HG02885 (cell line): ENCODE measurements at regions not wholly inside any gene's neighbourhood (a gene's known extent, or its start where the extent isn't known, plus 50 kb on each side); places are given as distances from the start of the nearest gene placed in this dataset.
"Not testable (repeated sequence)": the region's sequence is repeated elsewhere in the genome, so short reads cannot be mapped to it uniquely, and the experiment has no call there.

Source experiments
- ATAC-seq: cut with Tn5 transposase; IDR thresholded peaks from one replicate; pipeline ENCODE4 v1.9.1; 2021; ENCODE audit warnings: mild to moderate bottlenecking; ENCODE audit not compliant: unreplicated experiment, poor library complexity

- ATAC-seq = no peak
These were observed 229.7 kb upstream of the MOCS1 start for GRCh38 chr6:40163924-40164323.

- ATAC-seq = no peak
These were observed 227.8 kb upstream of the MOCS1 start for GRCh38 chr6:40162074-40162473.

- no peak for ATAC-seq
These were observed 226.6 kb upstream of the MOCS1 start for GRCh38 chr6:40160826-40161225.

DNA sequence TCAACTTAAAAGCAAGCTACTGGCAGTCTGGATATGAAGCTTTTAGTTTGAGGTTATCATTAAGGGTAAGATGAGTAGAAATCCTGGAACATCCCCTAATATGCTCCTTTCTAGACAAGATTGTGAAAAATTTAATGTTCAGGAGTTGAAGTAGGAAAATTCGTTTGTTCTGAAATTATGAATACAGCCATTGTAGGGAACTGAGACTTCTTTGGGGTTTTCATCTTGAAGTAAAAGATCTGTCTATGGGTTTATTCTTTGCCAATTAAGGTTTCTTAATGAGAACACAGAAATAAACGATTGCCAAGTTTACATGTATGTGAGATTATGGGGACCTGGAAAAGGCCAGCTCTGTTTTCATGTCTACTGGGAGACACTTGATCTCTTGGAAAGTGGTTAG is 225.6 kb upstream of the MOCS1 start:
- no peak for ATAC-seq

DNA sequence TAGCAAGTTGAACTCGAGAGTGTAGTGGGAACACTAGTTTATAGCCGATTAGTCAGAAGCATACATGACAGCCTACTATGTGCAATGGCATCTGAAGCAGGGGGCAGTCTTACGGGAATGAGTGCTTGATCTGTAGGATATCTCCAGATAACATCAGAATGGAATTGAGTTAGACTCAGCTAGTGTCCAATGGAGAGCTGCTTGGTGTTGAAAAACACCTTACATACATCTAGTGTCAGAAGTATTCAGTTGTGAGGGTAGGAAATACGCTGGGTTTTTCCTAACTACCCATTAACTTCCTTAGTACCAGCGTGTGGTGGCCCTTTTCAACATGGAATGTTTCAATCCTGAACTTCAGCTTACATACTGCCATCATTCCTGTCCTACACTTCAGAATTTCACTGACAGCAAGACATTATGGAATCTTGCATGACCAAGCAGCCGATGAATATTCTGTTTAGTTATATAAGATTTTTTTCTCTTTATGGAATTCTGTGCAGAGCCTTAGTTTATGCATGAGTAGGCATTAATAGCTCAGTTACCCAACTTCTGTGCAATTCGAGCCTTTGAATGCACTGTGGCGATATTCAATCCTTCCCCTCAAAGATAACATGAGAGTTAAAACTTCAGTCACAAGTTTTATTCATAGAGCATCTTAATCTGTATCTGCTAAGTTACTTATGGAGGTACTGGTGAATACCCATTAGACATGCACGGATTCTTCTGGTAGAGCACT is 218.6 kb upstream of the MOCS1 start:
- no peak for ATAC-seq

- no peak for ATAC-seq
These were observed 217.9 kb upstream of the MOCS1 start for GRCh38 chr6:40152196-40152595.

DNA sequence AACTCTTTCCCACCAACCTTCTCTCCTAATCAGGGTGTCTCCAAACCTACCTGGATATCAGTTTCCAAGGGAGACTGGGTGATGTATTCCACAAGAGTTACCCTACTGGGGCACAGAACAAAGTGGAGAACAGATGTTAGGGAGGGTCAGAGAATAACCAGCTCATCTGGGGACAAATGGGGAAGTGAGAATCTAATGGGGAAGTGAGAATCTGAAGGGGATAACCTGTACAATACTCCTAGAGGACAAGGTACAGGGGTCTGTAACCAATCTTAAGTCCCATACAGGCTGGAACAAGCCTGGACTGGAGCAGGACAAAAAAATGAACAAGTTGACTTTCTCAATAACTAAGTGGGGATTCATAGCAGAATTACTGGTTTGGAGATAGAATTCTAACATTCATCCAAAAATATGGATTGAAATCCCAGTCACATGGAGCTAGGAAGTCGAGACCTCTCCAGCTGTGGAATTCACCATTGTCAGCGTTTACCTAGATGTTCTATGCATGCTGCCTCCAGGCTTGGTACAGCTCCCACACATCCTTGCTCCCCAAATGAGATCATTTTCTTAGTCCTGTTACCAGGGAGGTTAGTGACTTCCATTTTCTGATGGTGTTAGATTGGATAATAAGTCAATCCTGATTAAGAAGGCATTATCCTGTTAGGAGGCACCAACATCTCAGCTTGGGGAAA is 214.8 kb upstream of the MOCS1 start:
- ATAC-seq = peak; percentile 100

DNA sequence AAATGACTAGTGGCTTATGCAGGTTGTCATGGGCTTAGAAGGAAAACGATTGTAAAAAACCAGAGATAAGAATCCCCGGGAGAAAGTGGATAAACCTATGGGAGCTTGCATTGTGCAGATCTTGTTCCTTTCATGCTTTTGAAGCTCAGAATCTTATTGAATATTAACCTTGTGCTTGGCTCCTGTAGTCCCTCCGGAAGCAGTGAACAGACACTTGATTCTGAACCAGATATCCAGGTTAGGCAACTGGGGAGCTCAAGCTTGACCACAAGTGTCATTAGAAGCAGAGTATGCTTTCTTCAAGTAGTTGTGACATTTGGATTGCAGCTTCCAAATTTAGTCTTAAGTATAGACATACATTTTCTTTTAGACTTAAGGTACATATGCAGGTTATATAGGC is 212.6 kb upstream of the MOCS1 start:
- ATAC-seq = no peak

DNA sequence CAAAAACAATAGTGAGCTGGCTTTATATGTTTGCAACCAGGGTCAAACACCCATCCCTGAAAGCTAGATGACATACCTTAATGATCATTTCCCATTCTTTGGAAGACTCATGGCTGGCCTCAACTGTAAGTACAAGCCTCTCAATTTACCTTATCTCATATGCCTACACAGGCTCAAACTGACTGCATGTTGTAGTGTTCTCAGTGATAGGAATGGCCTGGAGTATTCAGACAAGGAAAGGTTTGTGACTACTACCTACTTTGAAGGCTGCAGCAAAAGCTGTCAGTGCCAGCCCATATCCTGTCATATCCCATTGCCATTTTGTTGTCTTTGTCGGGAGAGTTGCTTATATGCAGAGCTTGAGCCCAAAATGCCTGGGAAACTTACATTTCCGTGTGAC is 205.2 kb upstream of the MOCS1 start:
- ATAC-seq = no peak

DNA sequence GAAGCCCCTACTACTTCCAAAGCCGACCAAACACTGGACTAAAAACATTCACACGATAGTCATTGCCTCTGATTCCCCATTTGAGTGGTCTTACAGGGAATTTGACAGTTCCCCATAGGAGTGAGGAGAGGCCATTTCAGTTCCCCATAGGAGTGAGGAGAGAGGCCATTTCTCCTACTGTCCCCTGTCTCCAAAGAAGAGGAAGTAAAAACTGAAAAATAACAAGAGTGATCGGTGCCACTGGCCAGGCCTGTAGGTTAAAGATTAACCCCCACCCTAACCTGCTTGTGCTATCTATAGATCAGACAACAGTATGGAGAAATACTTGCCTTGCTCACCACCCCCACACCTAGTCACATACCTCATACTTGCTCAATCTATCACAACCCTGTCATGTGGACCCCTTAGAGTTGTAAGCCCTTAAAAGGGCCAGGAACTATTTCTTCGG is 204.0 kb upstream of the MOCS1 start:
- ATAC-seq = no peak

DNA sequence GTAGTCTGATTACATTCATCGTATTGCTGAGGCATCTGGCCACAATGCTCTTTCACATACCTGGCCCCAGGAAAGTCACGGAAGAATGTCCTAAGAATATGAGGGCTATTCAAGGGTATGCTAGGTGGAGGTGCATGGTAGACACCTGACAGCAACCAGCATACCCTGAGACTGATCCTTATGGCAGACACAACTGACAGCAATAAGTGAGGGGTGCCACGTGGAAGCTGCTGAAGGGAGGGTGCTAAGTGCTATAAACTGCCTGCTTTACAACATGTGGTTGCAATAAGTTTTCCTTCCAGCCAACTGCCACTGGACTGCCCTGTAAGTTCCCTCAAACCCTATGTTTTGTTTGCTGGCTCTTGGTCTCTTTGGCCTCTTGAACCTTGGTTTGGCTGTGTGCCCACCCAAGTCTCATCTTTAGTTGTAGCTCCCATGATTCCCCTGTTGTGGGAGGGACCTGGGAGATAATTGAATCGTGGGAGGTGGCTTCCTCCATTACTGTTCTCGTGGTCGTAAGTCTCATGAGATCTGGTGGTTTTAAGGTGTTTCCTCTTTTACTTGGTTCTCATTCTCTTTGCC is 201.3 kb upstream of the MOCS1 start:
- no peak for ATAC-seq

DNA sequence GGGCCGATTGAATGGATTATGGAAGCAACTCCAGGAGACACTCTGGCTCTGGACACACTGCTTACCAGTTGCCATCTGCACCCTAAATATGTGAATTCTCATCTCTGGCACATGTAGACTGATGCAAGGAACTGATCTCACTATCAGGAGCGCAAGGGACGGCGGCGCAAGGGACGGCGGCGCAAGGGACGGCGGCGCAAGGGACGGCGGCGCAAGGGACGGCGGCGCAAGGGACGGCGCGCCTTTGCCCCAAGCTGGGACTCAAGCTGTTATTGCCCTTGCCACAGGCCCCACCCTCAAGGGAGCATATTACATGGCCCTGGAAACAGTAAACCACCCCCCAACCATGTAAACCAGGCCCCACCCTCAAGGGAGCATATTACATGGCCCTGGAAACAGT is 199.7 kb upstream of the MOCS1 start:
- not testable (repeated sequence) for ATAC-seq

- no peak for ATAC-seq
These were observed 197.4 kb upstream of the MOCS1 start for GRCh38 chr6:40131675-40132074.

DNA sequence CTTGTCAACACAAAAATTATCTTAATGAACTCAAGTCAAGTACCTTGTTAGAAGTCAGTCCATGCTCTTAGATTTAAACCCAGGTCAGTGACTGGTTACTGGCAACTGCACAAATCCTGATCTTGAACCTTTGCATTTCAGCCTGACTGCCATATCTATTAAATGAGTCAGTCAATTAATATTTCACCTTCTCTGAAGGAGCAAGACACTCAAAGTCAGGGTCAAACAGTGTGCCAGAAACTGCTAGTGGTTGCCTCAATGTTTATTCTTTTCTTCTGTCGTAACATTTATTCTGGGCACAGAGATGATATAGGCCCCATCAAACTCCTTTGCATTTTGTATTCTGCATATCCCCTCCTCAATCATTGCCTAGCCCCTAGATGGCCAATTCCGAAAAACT is 193.9 kb upstream of the MOCS1 start:
- ATAC-seq = no peak

GRCh38 chr6:40125680-40126394 is 191.6 kb upstream of the MOCS1 start:
- ATAC-seq = no peak

DNA sequence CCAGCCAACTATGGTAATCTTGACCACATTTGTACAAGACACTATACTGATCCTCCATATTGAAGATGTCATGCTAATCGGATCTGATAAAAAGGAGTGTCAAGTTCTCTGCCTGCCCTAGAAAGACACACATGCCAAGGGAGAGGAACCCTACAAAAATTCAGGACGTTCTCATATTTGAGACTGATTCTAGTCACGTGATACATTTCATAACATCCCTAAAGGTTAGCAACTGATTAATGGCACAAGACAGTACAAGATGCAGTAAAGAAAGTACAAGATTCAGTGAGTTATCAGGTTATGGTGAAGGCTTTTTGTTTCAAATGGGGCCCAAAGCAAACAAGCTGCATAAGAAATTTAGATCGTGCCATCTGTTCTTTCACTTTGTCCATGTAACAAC is 190.7 kb upstream of the MOCS1 start:
- no peak for ATAC-seq

DNA sequence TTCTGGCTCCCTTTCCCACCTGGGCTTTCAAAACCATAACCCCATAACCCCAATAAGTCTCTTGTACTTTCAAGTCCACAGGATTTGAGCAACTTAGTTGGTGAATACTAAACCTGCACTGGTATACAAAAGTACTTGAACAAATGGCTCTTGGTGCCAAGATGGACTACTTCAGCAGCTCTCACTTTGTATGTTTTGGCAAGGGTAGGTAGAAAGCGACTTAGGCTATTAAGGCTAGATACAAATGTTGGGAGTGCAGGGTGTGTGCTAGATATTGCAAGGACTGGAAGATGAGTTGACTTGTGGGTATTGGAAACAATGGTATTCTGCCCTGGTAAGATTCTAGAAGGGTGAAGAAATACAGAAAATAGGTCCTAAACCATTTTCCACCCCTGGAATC is 182.6 kb upstream of the MOCS1 start:
- no peak for ATAC-seq

DNA sequence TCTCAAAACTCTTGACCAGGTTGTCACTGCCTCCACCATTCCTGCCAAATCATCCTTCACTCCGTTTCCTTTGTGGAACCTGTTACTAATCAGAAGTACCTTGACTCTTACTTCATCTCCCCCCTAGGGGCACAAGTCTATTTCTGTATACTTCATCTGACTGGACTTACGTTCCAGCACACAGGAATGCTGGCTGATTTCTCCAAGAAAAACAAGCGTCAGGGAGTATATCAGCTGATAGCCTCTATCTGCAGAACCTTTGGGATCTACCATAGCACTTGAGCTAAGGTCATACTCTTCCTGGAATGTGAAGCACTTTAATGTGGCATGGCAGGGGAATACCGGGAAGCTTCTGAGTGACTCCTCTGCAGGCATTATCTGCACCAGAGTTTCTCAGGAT is 178.1 kb upstream of the MOCS1 start:
- no peak for ATAC-seq

DNA sequence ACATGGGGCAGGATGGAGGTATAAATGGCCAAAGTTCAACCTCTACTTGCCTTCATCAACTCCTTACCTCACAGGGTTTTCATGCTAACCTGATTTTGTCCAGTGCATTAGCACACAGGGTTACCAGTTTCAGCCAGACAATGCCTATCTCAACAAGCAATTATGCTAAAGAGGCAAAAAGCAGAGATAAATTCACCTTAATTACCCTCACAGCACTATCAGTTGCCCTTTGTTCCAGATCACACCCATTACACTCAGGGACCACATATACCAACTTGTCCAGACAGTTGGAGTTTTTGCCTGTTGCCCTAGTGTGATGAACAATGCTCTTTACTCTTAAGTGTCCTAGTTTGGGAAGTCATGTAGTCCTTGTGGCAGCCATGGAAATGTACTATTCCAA is 174.5 kb upstream of the MOCS1 start:
- no peak for ATAC-seq

DNA sequence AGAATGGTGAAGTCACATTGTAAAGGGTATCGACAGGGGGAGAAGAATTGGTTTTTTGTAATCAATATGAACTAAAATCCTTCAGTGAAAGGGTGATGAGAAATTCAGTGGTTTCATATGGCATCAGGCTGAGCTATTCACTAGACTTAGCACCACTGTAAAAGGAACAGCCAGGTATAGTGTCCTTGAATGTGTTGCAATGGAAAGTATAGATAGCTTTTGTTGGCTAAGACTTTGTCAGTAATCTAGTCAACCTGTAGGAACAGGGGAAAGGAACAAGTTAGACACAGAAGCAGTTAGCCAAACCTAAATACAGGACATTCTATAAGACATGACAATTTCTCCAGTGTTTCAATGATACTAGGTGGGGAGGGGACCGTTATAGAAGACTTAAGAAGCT is 172.6 kb upstream of the MOCS1 start:
- ATAC-seq = no peak

DNA sequence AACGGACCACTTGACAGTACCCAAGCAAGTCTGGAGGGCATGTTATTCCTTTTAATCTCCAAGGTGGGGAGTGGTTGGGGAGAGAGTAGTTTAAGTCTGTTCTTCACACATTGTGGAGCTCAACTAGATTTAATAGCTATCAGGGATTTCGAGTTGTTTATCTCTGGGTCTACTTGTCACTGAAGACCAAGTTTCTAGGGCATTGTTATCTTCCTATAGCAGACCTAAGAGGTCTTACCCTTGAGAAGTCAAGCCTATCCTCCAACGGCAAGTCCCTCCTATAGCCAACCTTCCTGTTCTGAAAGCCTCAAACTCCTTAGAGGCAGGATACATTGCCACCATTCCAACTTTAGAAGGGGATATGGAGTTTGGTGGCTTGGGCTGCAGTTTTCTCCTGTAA is 164.5 kb upstream of the MOCS1 start:
- no peak for ATAC-seq
